Natural killer cell (primary cell): ENCODE measurements at regions not wholly inside any gene's neighbourhood (a gene's known extent, or its start where the extent isn't known, plus 50 kb on each side); places are given as distances from the start of the nearest gene placed in this dataset.

ENCODE experiments used
- ATAC-seq, 3 donors: fragments of 150-1000 bp in 2 of 3; fragments of 200-7000 bp in 1 of 3; cut with Tn5 transposase; 1 replicate in 1 of 3; 2 replicates in 2 of 3; pipeline ENCODE4 v1.10.0; 2021; ENCODE audit warnings: mild to moderate bottlenecking in 2 of 3, moderate library complexity in 2 of 3
- DNase-seq, 2 donors: peaks; one replicate each; pipeline versions ENCODE4 v3.0.0 to v3.0.0-alpha.2; 2013 to 2021; ENCODE audit warnings: mixed read lengths in 1 of 2
- H3K27ac ChIP-seq: one replicate; pipeline ENCODE4 v1.5.1; 2013; ENCODE audit warnings: mild to moderate bottlenecking, low read length
- H3K27me3 ChIP-seq: one replicate; pipeline ENCODE4 v1.6.1; 2013; ENCODE audit warnings: low read length; ENCODE audit not compliant: control insufficient read depth, insufficient read depth
- H3K36me3 ChIP-seq: one replicate; pipeline ENCODE4 v1.6.1; 2013; ENCODE audit warnings: low read length; ENCODE audit not compliant: control insufficient read depth, insufficient read depth
- H3K4me1 ChIP-seq: one replicate; pipeline ENCODE4 v1.6.1; 2013; ENCODE audit warnings: low read length; ENCODE audit not compliant: control insufficient read depth, insufficient read depth
- H3K4me3 ChIP-seq: one replicate; pipeline ENCODE4 v1.5.1; 2013; ENCODE audit warnings: low read length
- H3K9me3 ChIP-seq: one replicate; pipeline ENCODE4 v1.6.1; 2013; ENCODE audit warnings: low read length; ENCODE audit not compliant: control insufficient read depth, insufficient read depth
- H3K27ac Mint-ChIP-seq, 2 donors: one replicate each; pipeline ENCODE4 v1.8.0; 2022; ENCODE audit warnings: mild to moderate bottlenecking in 2 of 2, mixed read lengths in 2 of 2, moderate library complexity in 1 of 2
- H3K27me3 Mint-ChIP-seq, 2 donors: one replicate each; pipeline ENCODE4 v1.8.0; 2022; ENCODE audit warnings: low read depth in 2 of 2, mixed read lengths in 2 of 2
- H3K36me3 Mint-ChIP-seq: one replicate; pipeline ENCODE4 v1.8.0; 2022; ENCODE audit warnings: mixed read lengths
- H3K4me1 Mint-ChIP-seq, 2 donors: one replicate each; pipeline ENCODE4 v1.8.0; 2022; ENCODE audit warnings: mixed read lengths in 2 of 2
- H3K4me3 Mint-ChIP-seq: one replicate; pipeline ENCODE4 v1.8.0; 2022; ENCODE audit warnings: mild to moderate bottlenecking, moderate library complexity, mixed read lengths
- H3K9me3 Mint-ChIP-seq, 2 donors: one replicate each; pipeline ENCODE4 v1.8.0; 2022; ENCODE audit warnings: mixed read lengths in 2 of 2
- WGBS: methylation state at CpG from one replicate; pipeline ENCODE4 v1.1.7; 2013; ENCODE audit warnings: missing lambda C conversion rate; ENCODE audit not compliant: insufficient coverage; 5-methylcytosine and 5-hydroxymethylcytosine counted together
- intact Hi-C: fragments of 100-400 bp; cut with micrococcal nuclease; formaldehyde crosslinking; loops from one replicate; pipeline ENCODE4 v1.14.2; 2022
- TF ChIP-seq, protein P1 (sequence below): fragments of 200-600 bp; IDR thresholded peaks from one replicate; pipeline ENCODE4 v1.8.0; 2022; ENCODE audit warnings: antibody characterized with exemption

- no peak overlapping the region for H3K27ac Mint-ChIP-seq
- Histone ChIP-seq H3K9me3 (peaks cover 3% of the 10 kb centered on the region), H3K4me3 (no peak overlapping the region), H3K27ac (no peak overlapping the region), H3K4me1 (peaks cover 4% of the 10 kb centered on the region), H3K36me3 (no peaks in the 10 kb centered on the region), H3K27me3 (peaks cover 4% of the 10 kb centered on the region)
- DNase-seq (no peak), ATAC-seq (no peak)
- WGBS: 91% methylated on average over 9 of the region's 9 CpGs
- no peak overlapping the region for H3K4me3 Mint-ChIP-seq
- H3K9me3 Mint-ChIP-seq: no peaks in the 10 kb centered on the region
- H3K27me3 Mint-ChIP-seq: peaks cover 31 to 34% of the 10 kb centered on the region in 2 donors
- no peaks in the 10 kb centered on the region for H3K36me3 Mint-ChIP-seq
- H3K4me1 Mint-ChIP-seq: peaks cover 0 to 5% of the 10 kb centered on the region in 2 donors
- TF ChIP-seq, protein P1, sequence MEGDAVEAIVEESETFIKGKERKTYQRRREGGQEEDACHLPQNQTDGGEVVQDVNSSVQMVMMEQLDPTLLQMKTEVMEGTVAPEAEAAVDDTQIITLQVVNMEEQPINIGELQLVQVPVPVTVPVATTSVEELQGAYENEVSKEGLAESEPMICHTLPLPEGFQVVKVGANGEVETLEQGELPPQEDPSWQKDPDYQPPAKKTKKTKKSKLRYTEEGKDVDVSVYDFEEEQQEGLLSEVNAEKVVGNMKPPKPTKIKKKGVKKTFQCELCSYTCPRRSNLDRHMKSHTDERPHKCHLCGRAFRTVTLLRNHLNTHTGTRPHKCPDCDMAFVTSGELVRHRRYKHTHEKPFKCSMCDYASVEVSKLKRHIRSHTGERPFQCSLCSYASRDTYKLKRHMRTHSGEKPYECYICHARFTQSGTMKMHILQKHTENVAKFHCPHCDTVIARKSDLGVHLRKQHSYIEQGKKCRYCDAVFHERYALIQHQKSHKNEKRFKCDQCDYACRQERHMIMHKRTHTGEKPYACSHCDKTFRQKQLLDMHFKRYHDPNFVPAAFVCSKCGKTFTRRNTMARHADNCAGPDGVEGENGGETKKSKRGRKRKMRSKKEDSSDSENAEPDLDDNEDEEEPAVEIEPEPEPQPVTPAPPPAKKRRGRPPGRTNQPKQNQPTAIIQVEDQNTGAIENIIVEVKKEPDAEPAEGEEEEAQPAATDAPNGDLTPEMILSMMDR: no peak
- intact Hi-C loops: loop anchor here (5.0 to 10.0 kb wide), 2 partner anchors 452 to 1235 kb away; no protein-coding TSS in a partner anchor
Observed at GRCh38 chr6:156562636-156563035, 214.5 kb upstream of the ARID1B start.

DNA sequence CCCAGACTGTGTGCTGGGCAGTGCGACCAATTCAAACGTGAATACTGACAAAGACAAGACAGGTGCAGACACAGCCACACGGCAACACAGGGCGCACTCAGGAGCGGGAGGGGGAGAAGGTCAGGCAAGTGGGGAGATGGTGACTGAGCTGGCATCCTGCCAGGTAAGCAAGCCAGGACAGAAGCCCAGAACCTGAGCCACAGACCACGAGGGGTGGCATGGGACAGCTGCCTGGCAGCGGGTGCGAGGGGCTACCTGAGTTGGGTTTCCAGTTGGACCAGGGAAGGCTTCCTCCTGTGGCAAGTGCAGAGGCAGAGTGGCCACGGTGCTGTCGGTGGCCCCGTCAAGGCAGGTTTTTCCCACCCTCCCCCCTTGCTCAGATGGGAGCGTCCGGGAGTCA lies 215.2 kb upstream of the ARID1B start:
- H3K9me3 ChIP-seq: peaks cover 3% of the 10 kb centered on the region

DNA sequence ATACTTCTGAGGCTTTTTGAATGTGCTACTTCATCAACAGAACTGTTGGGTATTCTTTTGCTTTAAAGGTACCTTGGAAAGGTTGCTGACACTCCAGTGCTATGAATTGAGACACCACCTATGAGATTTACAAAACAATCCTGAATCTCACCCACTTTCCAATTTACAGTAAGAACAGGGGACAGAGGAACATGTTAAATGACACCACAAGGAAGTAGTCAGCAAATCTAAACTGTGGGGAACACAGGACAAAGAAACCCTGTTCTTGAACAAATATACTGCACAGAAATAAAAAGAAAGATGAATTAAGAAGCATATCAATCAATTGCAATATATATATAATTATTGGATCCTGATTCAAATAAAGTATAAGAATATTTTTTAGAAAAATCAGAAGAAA lies 216.7 kb upstream of the ARID1B start:
- Histone ChIP-seq H3K9me3 (peaks cover 3% of the 10 kb centered on the region), H3K27ac (no peak overlapping the region), H3K36me3 (no peaks in the 10 kb centered on the region), H3K4me1 (peaks cover 4% of the 10 kb centered on the region), H3K4me3 (no peak overlapping the region), H3K27me3 (peaks cover 4% of the 10 kb centered on the region)
- no peaks in the 10 kb centered on the region for H3K36me3 Mint-ChIP-seq
- H3K27ac Mint-ChIP-seq: no peak overlapping the region
- ATAC-seq (no peak), DNase-seq (no peak)
- no peak overlapping the region for H3K4me3 Mint-ChIP-seq
- TF ChIP-seq, protein P1: no peak
- no peaks in the 10 kb centered on the region for H3K9me3 Mint-ChIP-seq
- intact Hi-C loops: loop anchor here (5.0 to 10.0 kb wide), 2 partner anchors 454 to 1233 kb away; no protein-coding TSS in a partner anchor
- H3K27me3 Mint-ChIP-seq: peaks cover 30 to 37% of the 10 kb centered on the region in 2 donors
- H3K4me1 Mint-ChIP-seq: peaks cover 0 to 5% of the 10 kb centered on the region in 2 donors

More for the DNA sequence above, 215.2 kb upstream of the ARID1B start:
- Mint-ChIP-seq H3K4me3 (no peak overlapping the region), H3K4me1 (peaks cover 0 to 5% of the 10 kb centered on the region in 2 donors), H3K27me3 (peaks cover 33 to 35% of the 10 kb centered on the region in 2 donors), H3K9me3 (no peaks in the 10 kb centered on the region), H3K27ac (no peak overlapping the region), H3K36me3 (no peaks in the 10 kb centered on the region)
- ATAC-seq (no peak), DNase-seq (no peak)
- TF ChIP-seq, protein P1: no peak
- no peaks in the 10 kb centered on the region for H3K36me3 ChIP-seq
- intact Hi-C loops: loop anchor here (5.0 to 10.0 kb wide), 2 partner anchors 453 to 1235 kb away; no protein-coding TSS in a partner anchor
- no peak overlapping the region for H3K27ac ChIP-seq
- WGBS: 85% methylated on average over 11 of the region's 13 CpGs
- H3K4me3 ChIP-seq: no peak overlapping the region
- H3K4me1 ChIP-seq: peaks cover 4% of the 10 kb centered on the region
- H3K27me3 ChIP-seq: peaks cover 4% of the 10 kb centered on the region

DNA sequence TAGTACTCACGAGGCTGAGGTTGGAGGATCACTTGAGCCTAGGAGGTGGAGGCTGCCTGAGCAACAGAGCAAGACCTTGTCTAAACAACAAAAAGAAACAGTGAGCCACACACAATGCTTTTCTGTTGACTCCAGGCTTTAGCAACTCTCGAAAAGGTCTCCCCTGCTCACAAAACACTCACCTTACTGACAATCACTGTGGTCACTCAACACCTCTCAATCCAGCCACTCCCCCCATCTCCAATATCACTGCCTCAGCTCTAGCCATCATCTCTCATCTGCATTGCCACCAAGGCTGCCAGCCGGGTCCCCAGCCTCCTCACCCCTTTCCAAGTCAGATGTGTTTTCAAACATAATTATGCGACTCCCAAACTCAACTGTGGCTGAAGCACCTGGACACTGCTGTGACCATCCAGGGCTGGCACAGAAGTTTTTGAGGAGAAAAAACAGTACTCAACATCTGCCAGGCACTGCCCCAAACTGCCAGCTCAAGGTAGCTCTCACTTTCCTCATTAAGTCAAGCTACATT lies 218.0 kb upstream of the ARID1B start:
- no peak overlapping the region for H3K4me3 Mint-ChIP-seq
- H3K27me3 Mint-ChIP-seq: peaks cover 22 to 30% of the 10 kb centered on the region in 2 donors
- 88% methylated on average over 4 of the region's 4 CpGs for WGBS
- Histone ChIP-seq H3K4me1 (no peaks in the 10 kb centered on the region), H3K27me3 (peaks cover 4% of the 10 kb centered on the region), H3K27ac (no peak overlapping the region), H3K4me3 (no peak overlapping the region), H3K36me3 (no peaks in the 10 kb centered on the region), H3K9me3 (peaks cover 3% of the 10 kb centered on the region)
- no peak overlapping the region for H3K27ac Mint-ChIP-seq
- ATAC-seq (no peak), DNase-seq (no peak)
- TF ChIP-seq, protein P1: no peak
- H3K36me3 Mint-ChIP-seq: no peaks in the 10 kb centered on the region
- intact Hi-C loops: no loop called here
- peaks cover 0 to 3% of the 10 kb centered on the region in 2 donors for H3K4me1 Mint-ChIP-seq
- no peaks in the 10 kb centered on the region for H3K9me3 Mint-ChIP-seq
